Chondrocyte (in vitro differentiated cells): ENCODE measurements at regions not wholly inside any gene's neighbourhood (a gene's known extent, or its start where the extent isn't known, plus 50 kb on each side); places are given as distances from the start of the nearest gene placed in this dataset.
A peak's percentile ranks its signal among the peaks of the same experiment; 100 is the strongest.

Experiments
- DNase-seq: peaks from one replicate; pipeline ENCODE4 v3.0.0; 2021; ENCODE audit warnings: mixed read lengths, low spot score
- H3K27ac Mint-ChIP-seq: one replicate; pipeline ENCODE4 v1.8.0; 2021; ENCODE audit warnings: mild to moderate bottlenecking, moderate library complexity, mixed read lengths; ENCODE audit not compliant: unreplicated experiment
- H3K27me3 Mint-ChIP-seq: 2 replicates; pipeline ENCODE4 v1.8.0; 2021; ENCODE audit warnings: low read depth, mixed read lengths
- H3K36me3 Mint-ChIP-seq: 2 replicates; pipeline ENCODE4 v1.8.0; 2021; ENCODE audit warnings: low read depth, mixed read lengths
- H3K4me1 Mint-ChIP-seq: 2 replicates; pipeline ENCODE4 v1.8.0; 2021; ENCODE audit warnings: low read depth, mild to moderate bottlenecking, mixed read lengths
- H3K4me3 Mint-ChIP-seq: one replicate; pipeline ENCODE4 v1.8.0; 2021; ENCODE audit warnings: mild to moderate bottlenecking, moderate library complexity, mixed read lengths; ENCODE audit not compliant: unreplicated experiment
- H3K9me3 Mint-ChIP-seq: 2 replicates; pipeline ENCODE4 v1.8.0; 2021; ENCODE audit warnings: low read depth, mixed read lengths
- CTCF ChIP-seq: fragments of 200-600 bp; sonication (generic); IDR thresholded peaks from 2 replicates; pipeline ENCODE4 v1.5.0; 2021; ENCODE audit warnings: antibody characterized with exemption, mild to moderate bottlenecking, moderate library complexity

- Mint-ChIP-seq H3K4me1 (peaks cover 74% of the 10 kb centered on the region), H3K27ac (peak overlapping the region; percentile 57), H3K9me3 (peaks cover 10% of the 10 kb centered on the region), H3K27me3 (no peaks in the 10 kb centered on the region), H3K36me3 (no peaks in the 10 kb centered on the region), H3K4me3 (no peak overlapping the region)
- TF ChIP-seq CTCF = no peak
- no peak for DNase-seq
Measured at GRCh38 chr2:215601990-215602721, 166.3 kb upstream of the FN1 start.

GRCh38 chr2:215601526-215601925 is 165.7 kb upstream of the FN1 start:
- no peak for DNase-seq
- H3K27me3 Mint-ChIP-seq = no peaks in the 10 kb centered on the region
- no peak for TF ChIP-seq CTCF
- H3K4me1 Mint-ChIP-seq = peaks cover 73% of the 10 kb centered on the region
- peaks cover 10% of the 10 kb centered on the region for H3K9me3 Mint-ChIP-seq
- H3K27ac Mint-ChIP-seq = no peak overlapping the region
- H3K36me3 Mint-ChIP-seq = no peaks in the 10 kb centered on the region
- H3K4me3 Mint-ChIP-seq = no peak overlapping the region

- Mint-ChIP-seq H3K27ac (peak overlapping the region; percentile 39), H3K36me3 (no peaks in the 10 kb centered on the region), H3K27me3 (no peaks in the 10 kb centered on the region), H3K4me3 (no peak overlapping the region), H3K9me3 (peaks cover 6% of the 10 kb centered on the region), H3K4me1 (peaks cover 58% of the 10 kb centered on the region)
- no peak for DNase-seq
- no peak for TF ChIP-seq CTCF
Measured at GRCh38 chr2:215598376-215598975, 162.6 kb upstream of the FN1 start.

- Mint-ChIP-seq H3K4me3 (no peak overlapping the region), H3K27ac (no peak overlapping the region), H3K9me3 (peaks cover 6% of the 10 kb centered on the region), H3K4me1 (peaks cover 49% of the 10 kb centered on the region), H3K27me3 (no peaks in the 10 kb centered on the region), H3K36me3 (no peaks in the 10 kb centered on the region)
- no peak for TF ChIP-seq CTCF
- DNase-seq = no peak
Measured at GRCh38 chr2:215597577-215597976, 161.7 kb upstream of the FN1 start.

- Mint-ChIP-seq H3K27ac (no peak overlapping the region), H3K27me3 (no peaks in the 10 kb centered on the region), H3K9me3 (peaks cover 6% of the 10 kb centered on the region), H3K4me1 (peaks cover 42% of the 10 kb centered on the region), H3K36me3 (no peaks in the 10 kb centered on the region), H3K4me3 (no peak overlapping the region)
- no peak for DNase-seq
- TF ChIP-seq CTCF = no peak
Measured at GRCh38 chr2:215594766-215595165, 158.9 kb upstream of the FN1 start.
